Kidney capillary endothelial cell (primary cell): ENCODE measurements at regions not wholly inside any gene's neighbourhood (a gene's known extent, or its start where the extent isn't known, plus 50 kb on each side); places are given as distances from the start of the nearest gene placed in this dataset.

Source experiments
- DNase-seq: peaks from one replicate; pipeline ENCODE4 v3.0.0-alpha.2; 2018; ENCODE audit warnings: low spot score

- no peak for DNase-seq
Measured at GRCh38 chr13:83216479-83217245, 665.6 kb downstream of the SLITRK1 start.

GRCh38 chr13:83215627-83216026, 666.6 kb downstream of the SLITRK1 start:
- DNase-seq, result peak; percentile 68

- DNase-seq, result no peak
Measured at GRCh38 chr13:83214452-83214851, 667.8 kb downstream of the SLITRK1 start.

- DNase-seq, result no peak
Measured at GRCh38 chr13:83211301-83211700, 671.0 kb downstream of the SLITRK1 start.

GRCh38 chr13:83204886-83205285, 677.4 kb downstream of the SLITRK1 start:
- DNase-seq, result no peak

GRCh38 chr13:83201506-83201905, 680.8 kb downstream of the SLITRK1 start:
- DNase-seq, result no peak

GRCh38 chr13:83197316-83197715, 685.0 kb downstream of the SLITRK1 start:
- DNase-seq, result no peak

- DNase-seq, result no peak
Measured at GRCh38 chr13:83190020-83190419, 692.3 kb downstream of the SLITRK1 start.

GRCh38 chr13:83184819-83185218, 697.5 kb downstream of the SLITRK1 start:
- DNase-seq, result no peak

- DNase-seq, result no peak
Measured at GRCh38 chr13:83184150-83184475, 698.2 kb downstream of the SLITRK1 start.

- no peak for DNase-seq
Measured at GRCh38 chr13:83183439-83184149, 698.7 kb downstream of the SLITRK1 start.

- DNase-seq, result no peak
Measured at GRCh38 chr13:83182845-83183244, 699.4 kb downstream of the SLITRK1 start.

GRCh38 chr13:83178008-83178407, 704.3 kb downstream of the SLITRK1 start:
- DNase-seq, result no peak

GRCh38 chr13:83168590-83168989, 713.7 kb downstream of the SLITRK1 start:
- no peak for DNase-seq

- DNase-seq, result no peak
Measured at GRCh38 chr13:83167203-83167602, 715.1 kb downstream of the SLITRK1 start.

GRCh38 chr13:83166550-83166949, 715.7 kb downstream of the SLITRK1 start:
- no peak for DNase-seq

GRCh38 chr13:83162493-83162892, 719.8 kb downstream of the SLITRK1 start:
- no peak for DNase-seq

- no peak for DNase-seq
Measured at GRCh38 chr13:83153848-83154247, 728.4 kb downstream of the SLITRK1 start.

GRCh38 chr13:83151308-83151660, 731.0 kb downstream of the SLITRK1 start:
- no peak for DNase-seq

GRCh38 chr13:83150616-83151307, 731.5 kb downstream of the SLITRK1 start:
- DNase-seq, result no peak

- DNase-seq, result no peak
Measured at GRCh38 chr13:83136660-83137059, 745.6 kb downstream of the SLITRK1 start.

GRCh38 chr13:83125791-83126190, 756.5 kb downstream of the SLITRK1 start:
- no peak for DNase-seq

- DNase-seq, result no peak
Measured at GRCh38 chr13:83121896-83122295, 760.4 kb downstream of the SLITRK1 start.
